ENCODE measurements at regions not wholly inside any gene's neighbourhood (a gene's known extent, or its start where the extent isn't known, plus 50 kb on each side); places are given as distances from the start of the nearest gene placed in this dataset.
A peak's percentile ranks its signal among the peaks of the same experiment; 100 is the strongest.

DNA sequence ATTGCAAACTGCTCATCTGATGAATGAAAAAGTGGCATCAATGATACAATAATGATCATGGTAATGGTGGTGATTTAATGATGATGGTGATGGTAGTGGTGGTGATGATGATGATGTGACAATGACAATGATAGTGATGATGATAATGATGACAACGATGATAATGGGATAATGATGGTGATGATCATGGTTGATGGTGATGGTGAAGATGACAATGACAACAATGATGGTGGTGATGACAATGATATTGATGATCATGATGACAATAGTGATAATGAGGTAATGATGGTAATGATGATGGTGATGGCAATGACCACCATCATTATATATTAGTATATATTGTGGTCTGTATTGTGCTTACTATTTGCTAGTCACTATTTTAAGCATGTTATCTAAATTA is 474.3 kb downstream of the TBC1D22A start:
- DNase-seq (ENCODE audit: low read depth): no peak

DNA sequence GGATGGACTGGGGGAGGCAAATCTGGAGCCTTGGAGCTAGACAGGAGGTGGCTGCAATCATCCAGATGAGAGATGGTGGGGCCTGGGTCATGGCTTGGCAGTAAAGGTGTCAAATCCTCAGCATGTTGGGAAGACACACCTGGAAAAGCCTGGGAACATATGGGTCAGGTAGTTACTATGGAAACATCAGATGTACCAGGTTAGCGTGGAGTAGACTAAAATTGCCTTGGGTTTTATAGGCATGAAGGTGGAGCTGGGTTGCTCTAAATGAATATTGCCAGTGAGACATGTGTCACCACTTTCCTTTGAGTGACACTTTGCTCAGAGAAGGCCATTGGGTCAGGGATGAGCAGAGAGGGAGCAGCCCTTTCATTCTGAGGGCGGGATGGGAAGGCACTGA is 473.7 kb downstream of the TBC1D22A start:
- DNase-seq (ENCODE audit: low read depth): no peak

DNA sequence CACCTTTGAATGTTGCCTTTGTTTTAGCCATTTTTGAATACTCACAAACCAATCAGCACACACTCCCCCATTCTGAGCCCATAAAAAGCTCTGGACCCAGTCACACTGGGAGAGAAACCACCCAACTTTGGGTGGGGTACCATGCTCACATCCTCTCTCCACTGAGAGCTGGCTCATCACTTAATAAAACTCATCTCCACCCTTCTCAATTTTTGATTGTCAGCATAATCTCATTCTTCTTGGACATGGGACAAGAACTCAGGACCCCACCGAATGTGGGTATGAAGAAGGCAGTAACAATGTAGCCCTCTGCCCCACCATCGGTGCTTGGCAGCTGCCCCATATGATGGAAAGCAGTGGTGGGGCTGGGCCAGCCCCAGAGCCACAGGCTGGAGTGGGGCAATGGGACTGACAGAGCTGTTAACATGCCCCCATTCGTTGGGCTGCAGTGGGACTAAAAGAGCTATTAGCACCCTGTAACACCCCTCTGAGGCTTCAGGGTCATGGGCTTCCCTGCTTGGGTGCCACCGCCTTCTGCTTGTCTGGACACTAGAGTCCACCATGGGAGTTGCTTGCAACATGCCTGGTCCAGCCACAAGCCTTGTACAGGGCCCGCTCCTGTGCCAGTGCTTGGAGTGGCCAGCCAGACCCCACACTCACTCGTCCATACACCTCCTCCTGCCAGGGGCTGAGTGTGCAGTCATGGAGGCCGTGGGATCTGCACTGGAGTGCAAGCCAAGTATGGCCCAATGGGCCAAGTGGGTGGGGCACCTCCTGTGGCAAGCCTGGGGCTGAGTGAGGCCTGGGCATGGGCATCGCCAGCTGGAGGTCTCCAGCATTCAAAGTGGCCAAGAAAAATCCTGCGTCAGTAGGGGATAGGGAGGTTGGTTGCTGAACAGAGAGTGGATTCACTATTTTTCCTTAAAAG is 471.1 kb downstream of the TBC1D22A start:
- no peak for DNase-seq (ENCODE audit: low read depth)

GRCh38 chr22:47232753-47233152 is 470.3 kb downstream of the TBC1D22A start:
- DNase-seq (ENCODE audit: low read depth): no peak

- no peak for DNase-seq (ENCODE audit: low read depth)
Observed at GRCh38 chr22:47232197-47232596, 469.7 kb downstream of the TBC1D22A start.

DNA sequence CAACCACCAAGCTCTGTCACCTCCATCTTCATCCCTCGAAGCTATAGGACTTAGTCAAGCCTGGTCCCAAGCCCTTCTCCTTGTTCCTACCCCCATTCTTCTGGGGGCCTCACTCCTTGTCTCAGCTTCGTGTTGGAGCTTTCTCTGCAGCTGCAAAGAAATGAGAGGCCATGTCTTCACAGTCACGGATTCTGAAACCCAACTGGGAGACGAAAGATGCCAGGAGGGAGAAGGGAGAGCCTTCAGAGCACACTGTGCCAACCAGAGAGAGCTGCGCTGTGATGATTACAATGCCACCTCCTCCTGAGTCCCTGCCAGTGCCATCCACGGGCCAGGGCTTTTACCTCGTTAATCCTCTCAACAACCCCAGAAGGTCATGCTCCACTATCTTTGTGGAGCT is 469.3 kb downstream of the TBC1D22A start:
- DNase-seq (ENCODE audit: low read depth): no peak

GRCh38 chr22:47230741-47231140 is 468.3 kb downstream of the TBC1D22A start:
- no peak for DNase-seq (ENCODE audit: low read depth)

DNA sequence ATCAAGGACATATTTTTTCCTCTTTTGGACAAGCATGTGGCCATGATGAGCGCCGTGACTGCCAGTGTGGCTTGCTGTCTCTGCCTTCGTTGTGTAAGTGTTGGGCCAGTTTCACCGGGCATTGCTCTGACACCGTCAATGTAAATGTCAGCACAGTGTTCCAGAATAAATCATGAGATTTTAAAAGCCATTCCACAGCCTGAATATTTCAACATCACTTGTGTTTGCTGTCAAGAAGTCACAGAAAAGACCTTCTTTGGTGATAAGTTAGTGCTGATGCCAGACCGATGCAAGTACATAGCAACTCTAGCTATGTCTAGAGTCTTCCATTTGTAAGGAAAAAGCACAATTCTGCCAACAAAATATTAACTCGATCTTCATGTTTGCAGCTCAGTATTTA is 467.8 kb downstream of the TBC1D22A start:
- no peak for DNase-seq (ENCODE audit: low read depth)

- DNase-seq (ENCODE audit: low read depth): peak; percentile 7
Observed at GRCh38 chr22:47228767-47229166, 466.3 kb downstream of the TBC1D22A start.

DNA sequence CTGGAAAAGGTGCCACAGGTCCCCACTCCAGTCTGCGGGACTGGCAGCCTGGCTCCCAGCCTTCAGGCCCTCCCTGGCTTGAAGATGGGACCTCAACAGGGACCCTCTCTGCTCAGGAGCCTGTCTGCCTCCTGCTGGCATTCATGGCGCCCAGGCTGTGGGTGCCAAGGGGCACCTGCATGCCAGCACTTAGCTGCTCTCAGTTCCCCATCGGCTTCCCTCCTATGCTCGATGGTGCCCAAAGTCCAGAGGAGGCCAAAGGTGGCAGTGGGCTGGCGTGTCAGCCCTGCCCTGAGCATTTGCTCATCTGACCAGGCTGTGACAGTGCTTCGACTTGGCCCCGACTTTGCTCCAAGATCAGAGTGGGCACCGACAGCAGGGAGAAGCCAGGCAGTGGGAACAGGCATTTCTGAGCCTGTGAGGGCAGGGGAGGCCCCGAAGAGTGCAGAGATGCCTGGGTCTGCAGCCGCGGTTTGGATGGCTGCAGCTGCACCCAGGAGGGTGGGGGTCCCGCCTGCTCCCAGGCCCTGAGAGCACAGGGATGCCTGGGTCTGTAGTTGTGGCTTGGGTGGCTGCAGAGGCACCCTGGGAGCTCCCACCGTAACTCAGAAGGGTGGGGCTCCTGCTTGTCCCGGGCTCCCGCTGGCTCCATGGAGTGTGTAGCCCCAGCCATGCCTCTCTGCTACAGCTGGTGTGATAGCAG is 463.6 kb downstream of the TBC1D22A start:
- DNase-seq (ENCODE audit: low read depth): no peak

- DNase-seq (ENCODE audit: low read depth): no peak
Observed at GRCh38 chr22:47225080-47225930, 462.9 kb downstream of the TBC1D22A start.
